SK-N-SH (cell line): ENCODE measurements at regions not wholly inside any gene's neighbourhood (a gene's known extent, or its start where the extent isn't known, plus 50 kb on each side); places are given as distances from the start of the nearest gene placed in this dataset.

Source experiments
- CTCF ChIA-PET: fragments of 300-600, 350-600 bp; formaldehyde crosslinking; extraction: SDS; loops from one replicate; lab custom pipeline; 2021; lab: Yijun Ruan, JAX
- POLR2A ChIA-PET: fragments of 350-600 bp; sonication (Branson Sonifier 250); formaldehyde crosslinking; extraction: SDS; loops from one replicate; lab custom pipeline; 2020; ENCODE audit warnings: antibody characterized with exemption, inconsistent platforms; lab: Yijun Ruan, JAX
- DNase-seq: peaks from one replicate; pipeline ENCODE4 v3.0.0; 2012
- H2AFZ ChIP-seq: fragments of 200-600 bp; sonication (generic); 2 replicates; pipeline ENCODE4 v1.8.1; 2016; ENCODE audit warnings: antibody characterized with exemption, mild to moderate bottlenecking, low read depth
- H3F3A ChIP-seq: fragments of 200-600 bp; sonication (generic); replicated peaks from 2 replicates; pipeline ENCODE3; 2016; ENCODE audit warnings: antibody characterized with exemption, mild to moderate bottlenecking; ENCODE audit not compliant: insufficient read depth
- H3K27ac ChIP-seq, 2 experiments: fragments of 200-500 bp in 1 of 2; fragments of 200-600 bp in 1 of 2; sonication (Bioruptor generic) in 1 of 2; sonication (generic), shearing (Covaris generic) in 1 of 2; 2 replicates each; pipeline versions ENCODE4 v1.5.1 to v1.6.1; 2014 to 2016; ENCODE audit warnings: low read depth in 2 of 2, inconsistent platforms in 1 of 2, low read length in 1 of 2, mild to moderate bottlenecking in 1 of 2, mixed read lengths in 1 of 2
- H3K27me3 ChIP-seq: fragments of 200-600 bp; sonication (generic), shearing (Covaris generic); 2 replicates; pipeline ENCODE4 v1.6.1; 2016; ENCODE audit warnings: mixed run types; ENCODE audit not compliant: insufficient read depth
- H3K36me3 ChIP-seq, 2 experiments: fragments of 200-500 bp in 1 of 2; fragments of 200-600 bp in 1 of 2; sonication (Bioruptor generic) in 1 of 2; sonication (generic) in 1 of 2; replicated peaks in 1 of 2; 2 replicates each; pipeline versions ENCODE3 to v1.5.1; 2014 to 2016; ENCODE audit warnings: low read length in 1 of 2, mild to moderate bottlenecking in 1 of 2; ENCODE audit not compliant: insufficient read depth in 2 of 2, control insufficient read depth in 1 of 2
- H3K4me1 ChIP-seq, 2 experiments: fragments of 200-500 bp in 1 of 2; fragments of 200-600 bp in 1 of 2; sonication (Bioruptor generic) in 1 of 2; sonication (generic), shearing (Covaris generic) in 1 of 2; 2 replicates each; pipeline versions ENCODE4 v1.5.1 to v1.6.1; 2014 to 2016; ENCODE audit warnings: low read depth in 1 of 2, low read length in 1 of 2, mixed run types in 1 of 2; ENCODE audit not compliant: insufficient read depth in 2 of 2, control insufficient read depth in 1 of 2
- H3K4me2 ChIP-seq: fragments of 200-600 bp; sonication (generic), shearing (Covaris generic); 2 replicates; pipeline ENCODE4 v1.6.1; 2017; ENCODE audit warnings: mixed run types
- H3K4me3 ChIP-seq, 2 experiments: fragments of 200-500 bp in 1 of 2; fragments of 200-600 bp in 1 of 2; sonication (Bioruptor generic) in 1 of 2; sonication (generic), shearing (Covaris generic) in 1 of 2; 2 replicates each; pipeline versions ENCODE4 v1.5.1 to v1.8.1; 2014 to 2016; ENCODE audit warnings: low read depth in 2 of 2, inconsistent platforms in 1 of 2, low read length in 1 of 2, mild to moderate bottlenecking in 1 of 2, mixed read lengths in 1 of 2, moderate library complexity in 1 of 2
- H3K79me2 ChIP-seq: fragments of 200-600 bp; sonication (generic); 2 replicates; pipeline ENCODE4 v1.8.1; 2017; ENCODE audit warnings: mild to moderate bottlenecking; ENCODE audit not compliant: insufficient read depth
- H3K9ac ChIP-seq: fragments of 200-600 bp; sonication (generic); 2 replicates; pipeline ENCODE4 v1.6.1; 2017; ENCODE audit warnings: mixed run types
- H3K9me2 ChIP-seq: fragments of 200-600 bp; sonication (generic); 2 replicates; pipeline ENCODE4 v1.6.1; 2017; ENCODE audit warnings: mixed run types
- H3K9me3 ChIP-seq: fragments of 200-600 bp; sonication (generic); 2 replicates; pipeline ENCODE4 v1.6.1; 2017; ENCODE audit warnings: mixed run types, mild to moderate bottlenecking, moderate library complexity
- H4K20me1 ChIP-seq: fragments of 200-600 bp; sonication (generic); 2 replicates; pipeline ENCODE4 v1.6.1; 2017; ENCODE audit warnings: mild to moderate bottlenecking, mixed run types; ENCODE audit not compliant: insufficient read depth
- EZH2phosphoT487 ChIP-seq: fragments of 200-600 bp; sonication (generic); IDR thresholded peaks from 2 replicates; pipeline ENCODE4 v1.6.1; 2017; ENCODE audit warnings: low read depth, mixed run types, mild to moderate bottlenecking, antibody characterized with exemption, moderate library complexity, borderline replicate concordance
- FOSL2 ChIP-seq: IDR thresholded peaks from 2 replicates; pipeline ENCODE4 v1.4.0; 2012; ENCODE audit warnings: low read depth, mild to moderate bottlenecking, moderate library complexity, borderline replicate concordance
- JUND ChIP-seq: IDR thresholded peaks from 2 replicates; pipeline ENCODE4 v1.4.0; 2012
- MXI1 ChIP-seq: IDR thresholded peaks from 2 replicates; pipeline ENCODE4 v1.6.1; 2012; ENCODE audit warnings: mild to moderate bottlenecking, low read depth, low read length, improper control_type of control experiment
- NRF1 ChIP-seq: IDR thresholded peaks from 2 replicates; pipeline ENCODE4 v1.6.1; 2012; ENCODE audit warnings: low read depth, mild to moderate bottlenecking, low read length
- RAD21 ChIP-seq: IDR thresholded peaks from 2 replicates; pipeline ENCODE4 v1.6.1; 2012; ENCODE audit warnings: mild to moderate bottlenecking, low read length
- RCOR1 ChIP-seq: fragments of 150-350 bp; IDR thresholded peaks from 2 replicates; pipeline ENCODE4 v1.6.1; 2017; ENCODE audit warnings: antibody characterized with exemption, low read length
- RXRA ChIP-seq: IDR thresholded peaks from 2 replicates; pipeline ENCODE4 v1.4.0; 2012; ENCODE audit warnings: low read depth, mild to moderate bottlenecking, borderline replicate concordance
- TCF12 ChIP-seq: IDR thresholded peaks from 2 replicates; pipeline ENCODE4 v1.4.0; 2012
- TEAD4 ChIP-seq: IDR thresholded peaks from 2 replicates; pipeline ENCODE4 v1.4.0; 2012; ENCODE audit warnings: mild to moderate bottlenecking, borderline replicate concordance; ENCODE audit not compliant: insufficient read depth
- WGBS: methylation state at CpG from one replicate; pipeline ENCODE4 v1.1.6; 2017; ENCODE audit warnings: low lambda C conversion rate; 5-methylcytosine and 5-hydroxymethylcytosine counted together
- TF ChIP-seq, protein P1 (sequence below): IDR thresholded peaks from 2 replicates; pipeline ENCODE4 v1.4.0; 2012; ENCODE audit warnings: low read depth, borderline replicate concordance
- TF ChIP-seq, protein P2 (sequence below): fragments of 200-600 bp; sonication (generic); IDR thresholded peaks from 2 replicates; pipeline ENCODE4 v1.6.1; 2017; ENCODE audit warnings: antibody characterized with exemption, mild to moderate bottlenecking, moderate library complexity
- TF ChIP-seq, protein P3 (sequence below): IDR thresholded peaks from 2 replicates; pipeline ENCODE4; 2012
- TF ChIP-seq, protein P4 (sequence below): IDR thresholded peaks from 2 replicates; pipeline ENCODE4 v1.4.0; 2012; ENCODE audit warnings: low read depth, borderline replicate concordance

DNA sequence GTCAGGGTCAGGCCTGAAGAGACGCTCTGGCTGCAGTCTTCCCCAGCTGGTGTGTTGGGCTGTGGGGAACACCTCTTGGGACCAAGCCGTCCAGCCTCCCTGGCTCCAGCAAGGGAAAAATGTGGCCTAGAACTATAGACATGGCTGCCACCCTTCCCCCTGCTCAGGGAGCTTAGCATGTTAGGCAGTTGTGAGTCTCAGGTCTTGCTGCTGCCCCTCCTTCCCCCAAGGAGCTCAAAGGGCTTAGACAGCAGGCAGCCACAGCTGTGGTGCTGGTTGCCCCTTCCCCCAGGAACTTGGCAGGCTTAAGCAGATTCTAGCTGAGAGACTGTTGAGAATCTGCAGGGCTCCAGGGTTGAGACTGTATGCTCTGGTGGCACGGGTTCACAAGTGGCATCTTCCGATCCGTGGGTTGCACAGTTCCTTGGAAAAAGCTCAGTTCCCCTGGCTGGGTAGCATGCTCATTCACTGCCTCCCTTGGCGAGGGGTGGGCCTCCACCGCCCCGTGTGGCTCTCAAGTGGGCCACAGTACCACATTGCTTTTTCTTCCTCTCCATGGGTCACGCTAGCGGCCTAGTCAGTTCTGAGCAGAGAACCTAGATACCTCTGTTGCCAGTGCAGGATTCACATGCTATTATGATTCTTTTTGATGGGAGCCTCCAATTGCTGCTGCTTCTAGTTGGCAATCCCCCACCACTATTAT, 1258.6 kb downstream of the OLFM4 start:
- ChIA-PET CTCF (no interaction called here), POLR2A (no interaction called here)
- no peak overlapping the region for H3K9ac ChIP-seq
- H3K4me2 ChIP-seq, result no peak overlapping the region
- no peak for DNase-seq
- no peak overlapping the region for H2AFZ ChIP-seq
- TF ChIP-seq RAD21 (no peak), MXI1 (no peak), JUND (no peak)
- TF ChIP-seq, protein P1, sequence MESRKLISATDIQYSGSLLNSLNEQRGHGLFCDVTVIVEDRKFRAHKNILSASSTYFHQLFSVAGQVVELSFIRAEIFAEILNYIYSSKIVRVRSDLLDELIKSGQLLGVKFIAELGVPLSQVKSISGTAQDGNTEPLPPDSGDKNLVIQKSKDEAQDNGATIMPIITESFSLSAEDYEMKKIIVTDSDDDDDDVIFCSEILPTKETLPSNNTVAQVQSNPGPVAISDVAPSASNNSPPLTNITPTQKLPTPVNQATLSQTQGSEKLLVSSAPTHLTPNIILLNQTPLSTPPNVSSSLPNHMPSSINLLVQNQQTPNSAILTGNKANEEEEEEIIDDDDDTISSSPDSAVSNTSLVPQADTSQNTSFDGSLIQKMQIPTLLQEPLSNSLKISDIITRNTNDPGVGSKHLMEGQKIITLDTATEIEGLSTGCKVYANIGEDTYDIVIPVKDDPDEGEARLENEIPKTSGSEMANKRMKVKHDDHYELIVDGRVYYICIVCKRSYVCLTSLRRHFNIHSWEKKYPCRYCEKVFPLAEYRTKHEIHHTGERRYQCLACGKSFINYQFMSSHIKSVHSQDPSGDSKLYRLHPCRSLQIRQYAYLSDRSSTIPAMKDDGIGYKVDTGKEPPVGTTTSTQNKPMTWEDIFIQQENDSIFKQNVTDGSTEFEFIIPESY, result no peak
- H3F3A ChIP-seq, result no peaks in the 10 kb centered on the region
- no peaks in the 10 kb centered on the region for H3K4me1 ChIP-seq
- no peak overlapping the region for H3K27ac ChIP-seq
- H4K20me1 ChIP-seq, result no peaks in the 10 kb centered on the region
- no peaks in the 10 kb centered on the region for H3K36me3 ChIP-seq
- H3K79me2 ChIP-seq, result no peaks in the 10 kb centered on the region
- no peaks in the 10 kb centered on the region for H3K27me3 ChIP-seq
- no peaks in the 10 kb centered on the region for H3K9me2 ChIP-seq
- no peaks in the 10 kb centered on the region for H3K9me3 ChIP-seq
- 20% methylated on average over 7 of the region's 10 CpGs for WGBS
- H3K4me3 ChIP-seq, result no peak overlapping the region

DNA sequence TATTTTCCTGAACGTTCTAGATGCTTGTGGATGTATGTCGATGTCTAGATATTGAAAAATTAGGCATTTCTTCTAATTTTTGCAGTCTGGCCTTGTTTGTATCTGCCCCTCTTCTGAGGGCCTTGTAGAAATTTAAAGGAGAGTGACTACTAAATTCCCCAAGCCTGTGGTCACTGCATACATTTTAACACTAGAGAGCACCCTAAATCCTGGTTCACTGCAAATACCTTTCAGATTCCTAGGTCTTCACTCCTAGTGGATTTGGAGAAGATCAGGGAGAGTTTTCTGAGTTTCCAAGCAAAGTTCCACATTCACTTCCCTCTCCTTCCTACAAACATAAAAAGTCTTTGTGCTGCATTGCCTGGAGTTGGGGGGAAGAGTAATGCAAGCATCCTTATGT, 1272.5 kb downstream of the OLFM4 start:
- H3K36me3 ChIP-seq, result no peaks in the 10 kb centered on the region
- H3K9ac ChIP-seq, result no peak overlapping the region
- no peak overlapping the region for H2AFZ ChIP-seq
- H4K20me1 ChIP-seq, result no peaks in the 10 kb centered on the region
- H3K4me3 ChIP-seq, result no peak overlapping the region
- TF ChIP-seq NRF1, result no peak
- TF ChIP-seq, protein P1, result no peak
- TF ChIP-seq JUND, result no peak
- no peak for TF ChIP-seq RAD21
- TF ChIP-seq TEAD4, result no peak
- TF ChIP-seq FOSL2, result no peak
- no peak for TF ChIP-seq TCF12
- TF ChIP-seq RXRA, result no peak
- TF ChIP-seq, protein P2, sequence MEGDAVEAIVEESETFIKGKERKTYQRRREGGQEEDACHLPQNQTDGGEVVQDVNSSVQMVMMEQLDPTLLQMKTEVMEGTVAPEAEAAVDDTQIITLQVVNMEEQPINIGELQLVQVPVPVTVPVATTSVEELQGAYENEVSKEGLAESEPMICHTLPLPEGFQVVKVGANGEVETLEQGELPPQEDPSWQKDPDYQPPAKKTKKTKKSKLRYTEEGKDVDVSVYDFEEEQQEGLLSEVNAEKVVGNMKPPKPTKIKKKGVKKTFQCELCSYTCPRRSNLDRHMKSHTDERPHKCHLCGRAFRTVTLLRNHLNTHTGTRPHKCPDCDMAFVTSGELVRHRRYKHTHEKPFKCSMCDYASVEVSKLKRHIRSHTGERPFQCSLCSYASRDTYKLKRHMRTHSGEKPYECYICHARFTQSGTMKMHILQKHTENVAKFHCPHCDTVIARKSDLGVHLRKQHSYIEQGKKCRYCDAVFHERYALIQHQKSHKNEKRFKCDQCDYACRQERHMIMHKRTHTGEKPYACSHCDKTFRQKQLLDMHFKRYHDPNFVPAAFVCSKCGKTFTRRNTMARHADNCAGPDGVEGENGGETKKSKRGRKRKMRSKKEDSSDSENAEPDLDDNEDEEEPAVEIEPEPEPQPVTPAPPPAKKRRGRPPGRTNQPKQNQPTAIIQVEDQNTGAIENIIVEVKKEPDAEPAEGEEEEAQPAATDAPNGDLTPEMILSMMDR, result no peak
- TF ChIP-seq, protein P3, sequence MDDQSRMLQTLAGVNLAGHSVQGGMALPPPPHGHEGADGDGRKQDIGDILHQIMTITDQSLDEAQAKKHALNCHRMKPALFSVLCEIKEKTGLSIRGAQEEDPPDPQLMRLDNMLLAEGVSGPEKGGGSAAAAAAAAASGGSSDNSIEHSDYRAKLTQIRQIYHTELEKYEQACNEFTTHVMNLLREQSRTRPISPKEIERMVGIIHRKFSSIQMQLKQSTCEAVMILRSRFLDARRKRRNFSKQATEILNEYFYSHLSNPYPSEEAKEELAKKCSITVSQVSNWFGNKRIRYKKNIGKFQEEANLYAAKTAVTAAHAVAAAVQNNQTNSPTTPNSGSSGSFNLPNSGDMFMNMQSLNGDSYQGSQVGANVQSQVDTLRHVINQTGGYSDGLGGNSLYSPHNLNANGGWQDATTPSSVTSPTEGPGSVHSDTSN, result no peak
- TF ChIP-seq EZH2phosphoT487, result no peak
- TF ChIP-seq, protein P4, sequence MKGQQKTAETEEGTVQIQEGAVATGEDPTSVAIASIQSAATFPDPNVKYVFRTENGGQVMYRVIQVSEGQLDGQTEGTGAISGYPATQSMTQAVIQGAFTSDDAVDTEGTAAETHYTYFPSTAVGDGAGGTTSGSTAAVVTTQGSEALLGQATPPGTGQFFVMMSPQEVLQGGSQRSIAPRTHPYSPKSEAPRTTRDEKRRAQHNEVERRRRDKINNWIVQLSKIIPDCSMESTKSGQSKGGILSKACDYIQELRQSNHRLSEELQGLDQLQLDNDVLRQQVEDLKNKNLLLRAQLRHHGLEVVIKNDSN, result no peak
- no peak for TF ChIP-seq RCOR1
- peaks cover 3% of the 10 kb centered on the region for H3F3A ChIP-seq
- CTCF ChIA-PET, result no interaction called here
- H3K4me2 ChIP-seq, result no peak overlapping the region
- no peaks in the 10 kb centered on the region for H3K79me2 ChIP-seq
- DNase-seq, result no peak
- H3K4me1 ChIP-seq, result no peaks in the 10 kb centered on the region
- H3K9me2 ChIP-seq, result no peaks in the 10 kb centered on the region
- H3K27me3 ChIP-seq, result no peaks in the 10 kb centered on the region
- no peak overlapping the region for H3K27ac ChIP-seq
- 0% methylated on average over 2 of the region's 2 CpGs for WGBS
- H3K9me3 ChIP-seq, result no peaks in the 10 kb centered on the region
- POLR2A ChIA-PET, result no interaction called here
